ENCODE measurements at regions not wholly inside any gene's neighbourhood (a gene's known extent, or its start where the extent isn't known, plus 50 kb on each side); places are given as distances from the start of the nearest gene placed in this dataset.

DNA sequence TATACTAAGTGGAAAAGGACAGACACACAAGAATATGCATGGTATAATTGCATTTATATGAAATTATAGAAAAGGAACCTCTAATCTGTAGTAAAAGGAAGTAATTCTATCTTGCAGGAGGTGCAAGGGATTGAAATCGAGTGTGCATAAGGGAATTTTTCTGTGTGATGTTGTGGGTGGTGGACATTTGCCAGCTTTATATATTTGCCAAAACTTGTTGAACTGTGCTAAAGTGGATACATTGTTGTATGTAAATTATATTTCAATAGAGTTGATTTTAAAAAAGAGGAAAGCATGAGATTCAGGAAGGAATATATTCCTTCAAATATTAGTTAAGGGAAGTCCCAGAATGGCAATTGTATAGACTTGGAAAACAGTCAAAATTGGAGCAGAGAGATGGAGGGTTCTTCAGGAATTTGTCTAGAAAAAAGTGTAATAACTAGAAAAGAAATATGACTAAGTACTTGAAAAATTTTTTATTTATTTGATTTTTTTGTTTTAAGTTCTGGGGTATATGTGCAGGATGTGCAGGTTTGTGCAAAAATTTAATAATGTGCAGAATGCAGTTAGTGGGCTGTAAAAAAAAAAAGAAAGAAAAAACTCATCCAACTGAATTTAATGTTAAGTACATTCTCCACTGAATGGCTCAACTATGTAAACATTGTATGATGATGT, 96.1 kb downstream of the ARL4A start:
- DNase-seq (ENCODE audit: low spot score): no peak

DNA sequence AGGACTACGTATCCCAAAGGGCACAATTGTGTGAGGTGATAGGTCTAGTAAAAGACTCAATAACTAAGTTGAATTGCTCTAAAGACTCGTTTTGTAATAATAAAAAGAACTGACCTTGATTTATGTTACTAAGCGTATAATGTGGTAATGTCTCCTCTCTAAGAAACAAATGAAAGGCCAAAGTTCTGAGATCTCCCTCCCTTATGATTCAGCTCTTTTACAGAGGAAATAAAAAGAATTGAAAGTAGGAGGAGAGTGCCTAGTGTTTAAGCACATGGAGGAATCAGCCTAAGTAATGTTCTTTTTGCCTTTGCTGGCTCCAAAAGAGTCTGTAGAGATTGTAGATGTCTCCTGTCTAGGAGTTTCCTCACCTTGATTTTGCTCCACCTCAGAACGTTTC, 98.0 kb downstream of the ARL4A start:
- DNase-seq (ENCODE audit: low spot score): no peak

DNA sequence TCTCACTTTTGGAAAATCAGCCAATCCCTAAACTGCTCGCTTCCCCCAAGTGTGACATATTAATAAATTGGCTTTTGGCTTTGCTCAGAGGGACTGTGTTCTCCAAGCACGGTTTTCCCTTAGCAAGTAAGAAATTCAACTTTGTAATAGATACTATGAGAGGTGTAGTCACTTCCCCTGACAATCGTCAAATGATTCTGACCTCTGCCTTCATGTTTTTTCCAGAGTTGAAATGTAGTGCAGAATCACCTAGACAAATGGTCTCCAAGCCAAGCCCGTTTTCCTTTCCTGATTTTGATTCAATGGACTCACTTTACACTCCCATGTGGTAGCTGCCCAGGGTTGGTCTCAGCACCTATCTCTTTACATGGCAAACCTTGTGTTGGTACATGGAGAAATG, 99.1 kb downstream of the ARL4A start:
- DNase-seq (ENCODE audit: low spot score): no peak

DNA sequence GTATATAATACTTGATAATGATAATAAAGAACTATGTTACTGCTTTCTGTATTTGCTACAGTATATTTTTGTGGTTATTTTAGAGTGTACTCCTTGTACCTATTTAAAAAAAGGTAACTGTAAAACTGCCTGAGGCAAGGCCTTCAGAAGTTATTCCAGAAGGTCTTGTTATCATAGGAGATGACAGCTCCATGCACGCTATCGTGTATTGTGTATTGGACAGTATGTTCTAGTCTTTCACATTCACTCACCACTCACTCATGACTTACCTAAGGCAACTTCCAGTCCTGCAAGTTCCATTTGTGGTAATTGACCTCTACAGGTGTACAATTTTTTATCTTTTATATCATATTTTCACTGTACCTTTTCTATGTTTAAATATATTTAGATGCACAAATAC, 100.7 kb downstream of the ARL4A start:
- DNase-seq (ENCODE audit: low spot score): no peak

DNA sequence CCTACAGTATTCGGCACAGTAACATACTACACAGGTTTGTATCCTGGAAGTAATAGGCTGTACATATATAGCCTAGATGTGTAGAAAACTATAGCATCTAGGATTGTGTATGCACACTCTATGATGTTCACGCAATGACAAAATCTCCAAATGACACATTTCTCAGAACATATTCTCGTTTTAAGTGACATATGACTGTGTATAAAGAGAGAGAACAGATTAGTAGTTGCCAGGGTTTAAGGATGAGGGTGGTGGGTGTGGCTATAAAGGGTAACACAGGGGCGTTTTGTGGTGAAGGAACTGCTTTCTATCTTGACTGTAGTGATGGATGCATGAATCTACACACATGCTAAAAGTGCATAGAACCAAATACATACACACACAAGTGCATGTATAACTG, 101.2 kb downstream of the ARL4A start:
- DNase-seq (ENCODE audit: low spot score): no peak

DNA sequence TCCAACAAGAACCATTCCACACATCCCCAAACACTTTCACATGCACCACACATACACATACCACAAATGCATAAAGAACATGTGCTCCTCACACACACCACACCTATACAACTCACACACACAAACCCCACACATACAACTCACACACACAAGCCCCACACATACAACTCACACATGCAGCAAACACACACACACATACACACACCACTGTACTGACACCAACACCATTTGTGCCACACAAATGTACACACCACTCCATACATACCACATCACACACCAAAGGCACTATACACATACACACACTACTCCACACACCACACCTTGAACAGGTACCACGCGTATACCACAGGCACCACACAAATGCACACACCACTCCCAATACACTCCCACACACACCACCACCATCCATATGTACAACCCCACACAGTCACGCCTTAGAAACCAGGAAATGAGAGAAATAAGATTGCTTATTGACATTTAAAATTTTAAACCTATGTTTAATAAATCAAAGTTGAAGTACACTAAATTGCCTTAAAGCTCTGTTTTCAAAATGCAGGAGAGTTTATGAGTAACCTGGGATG, 107.4 kb downstream of the ARL4A start:
- DNase-seq (ENCODE audit: low spot score): no peak

DNA sequence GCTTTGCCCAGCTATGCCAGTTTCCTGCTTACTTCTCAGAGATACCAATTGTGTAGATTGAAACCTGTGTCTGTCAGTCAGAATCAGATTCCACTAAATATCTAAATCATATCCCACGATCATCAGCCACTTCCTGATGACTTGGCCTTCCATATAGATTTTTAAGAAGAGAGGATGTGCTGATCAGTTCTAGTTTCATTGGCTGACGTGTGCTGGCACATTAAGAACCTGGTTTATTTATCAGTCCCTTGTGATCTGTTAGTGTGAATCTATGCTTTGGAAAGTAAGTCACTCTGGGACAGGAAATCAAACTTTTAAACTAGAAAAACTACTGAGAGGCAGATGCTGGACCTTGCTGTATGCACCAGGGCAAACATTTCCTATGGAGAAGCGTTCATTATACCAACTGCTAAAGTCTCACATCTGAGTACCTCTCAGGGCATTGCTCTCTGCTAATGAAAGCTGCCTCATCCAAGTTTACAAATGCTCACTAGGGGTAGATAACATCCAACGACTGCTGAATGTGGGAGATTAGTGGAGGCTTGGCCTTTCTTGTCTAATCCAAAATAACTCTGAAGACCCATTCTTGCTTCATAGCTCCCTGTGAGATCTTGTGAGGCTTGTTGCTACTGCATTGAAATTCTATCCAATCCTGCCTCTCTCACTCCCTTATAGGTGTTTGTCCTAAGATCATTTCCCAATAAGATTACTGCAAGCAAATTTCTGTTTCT, 109.1 kb downstream of the ARL4A start:
- DNase-seq (ENCODE audit: low spot score): no peak

DNA sequence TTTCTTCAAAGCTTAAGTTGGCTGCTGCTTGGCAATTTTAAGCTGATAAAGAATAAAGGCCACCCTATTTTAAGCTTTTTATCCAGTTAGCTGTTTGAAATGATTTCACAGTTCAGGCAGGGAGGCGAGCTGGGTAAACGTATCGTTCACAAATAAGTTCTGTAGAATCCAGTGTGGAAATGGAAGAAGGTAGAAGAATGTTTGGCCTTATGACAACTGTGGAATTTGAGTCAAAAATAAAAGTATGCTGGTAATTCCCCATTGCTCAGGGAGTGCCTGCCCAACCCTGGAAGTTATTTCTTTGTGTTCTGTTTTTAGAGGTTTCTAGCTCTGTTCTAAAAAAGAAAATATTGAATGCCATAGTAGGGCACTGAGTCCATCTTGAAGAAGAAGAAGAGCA, 113.1 kb downstream of the ARL4A start:
- DNase-seq (ENCODE audit: low spot score): no peak

DNA sequence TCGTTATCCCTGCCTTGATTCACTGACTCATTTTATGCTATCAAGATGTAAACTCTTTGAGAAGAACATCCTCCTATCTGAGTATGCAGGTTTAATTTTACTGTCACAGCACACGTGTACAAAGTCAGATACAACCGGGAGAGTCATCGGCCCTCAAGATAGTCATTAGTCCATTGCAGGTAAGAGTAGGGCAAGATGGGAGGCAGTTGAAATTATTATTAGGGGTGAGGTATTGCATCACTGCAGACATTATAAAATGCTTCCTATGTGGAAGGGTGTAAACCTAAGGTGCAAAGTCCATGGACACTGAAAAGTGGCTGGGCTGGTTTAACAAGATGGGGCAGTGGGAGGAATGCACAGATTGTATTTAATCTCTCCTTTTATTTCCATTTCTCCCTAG, 113.7 kb downstream of the ARL4A start:
- DNase-seq (ENCODE audit: low spot score): no peak

DNA sequence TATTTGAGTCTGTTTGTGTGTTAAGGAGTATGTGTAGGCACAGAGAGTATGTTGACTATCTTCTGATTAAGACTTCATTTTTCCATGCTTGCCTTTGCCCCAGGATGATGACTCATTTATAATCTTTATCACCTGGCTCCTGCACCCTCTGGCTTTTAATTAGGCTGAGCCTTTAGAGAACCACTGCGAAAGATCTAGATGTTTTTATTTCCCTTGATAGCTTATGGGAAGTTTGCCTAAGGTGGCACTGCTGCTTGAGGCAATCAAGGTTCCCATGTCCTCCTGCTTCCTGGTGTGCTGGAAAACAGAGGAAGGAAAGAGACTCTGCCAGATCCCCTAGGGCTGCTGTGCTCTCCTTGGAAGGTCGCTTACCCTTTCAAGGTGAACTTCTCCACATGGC, 114.6 kb downstream of the ARL4A start:
- DNase-seq (ENCODE audit: low spot score): no peak

DNA sequence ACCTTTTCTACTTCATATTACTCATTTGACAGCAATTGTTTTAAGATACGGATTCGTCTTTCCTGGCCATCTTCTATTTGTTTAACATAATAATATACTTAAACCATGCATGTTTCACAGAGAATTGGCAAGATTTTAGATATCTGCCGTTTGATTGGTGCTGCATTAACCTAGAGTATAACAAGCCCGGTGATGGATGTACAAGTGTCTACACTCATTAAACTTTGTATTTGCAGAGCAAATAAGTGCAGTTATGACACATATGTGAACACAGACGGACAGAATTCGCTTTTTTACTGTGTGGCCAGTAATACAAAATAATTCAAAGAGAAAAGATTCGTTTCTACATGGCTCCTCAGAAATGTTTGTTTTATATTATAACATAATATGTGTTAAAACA, 116.1 kb downstream of the ARL4A start:
- no peak for DNase-seq (ENCODE audit: low spot score)

DNA sequence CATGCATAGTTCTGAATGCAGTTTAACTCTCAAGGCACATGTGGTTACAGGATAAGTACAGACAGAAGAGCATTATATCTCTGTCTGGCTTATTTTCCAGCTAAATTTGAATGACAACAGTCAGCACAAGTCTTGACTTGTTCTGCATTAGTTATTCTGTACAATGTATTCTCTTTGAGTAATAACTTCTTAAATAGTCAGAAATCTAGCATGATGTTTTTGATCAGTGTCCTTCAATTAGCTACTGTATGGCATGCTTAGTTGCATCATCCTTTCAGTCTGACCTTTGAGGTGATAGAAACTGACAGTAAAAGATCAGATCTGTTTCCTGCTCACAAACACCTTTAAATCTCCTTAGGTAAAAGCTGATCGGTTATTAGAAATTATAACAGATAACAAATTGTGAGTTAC, 118.1 kb downstream of the ARL4A start:
- DNase-seq (ENCODE audit: low spot score): no peak

DNA sequence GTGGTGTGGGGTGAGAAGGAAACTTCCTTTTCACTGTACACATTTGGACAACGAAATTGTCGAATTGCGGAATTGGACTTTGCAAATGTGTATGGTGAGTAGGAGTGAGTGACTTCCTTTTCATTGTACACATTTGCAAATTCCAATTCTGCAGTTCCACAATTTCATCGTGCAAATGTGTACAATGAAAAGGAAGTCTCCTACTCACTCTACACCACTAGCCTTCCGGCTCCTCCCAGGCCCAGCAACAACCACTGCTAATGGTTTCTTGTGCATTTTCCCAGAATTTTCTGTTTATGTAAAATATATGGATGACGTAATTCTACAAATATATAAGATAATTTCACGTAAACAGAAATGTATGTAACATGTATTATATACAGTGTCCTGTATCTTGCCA, 118.5 kb downstream of the ARL4A start:
- DNase-seq (ENCODE audit: low spot score): no peak

DNA sequence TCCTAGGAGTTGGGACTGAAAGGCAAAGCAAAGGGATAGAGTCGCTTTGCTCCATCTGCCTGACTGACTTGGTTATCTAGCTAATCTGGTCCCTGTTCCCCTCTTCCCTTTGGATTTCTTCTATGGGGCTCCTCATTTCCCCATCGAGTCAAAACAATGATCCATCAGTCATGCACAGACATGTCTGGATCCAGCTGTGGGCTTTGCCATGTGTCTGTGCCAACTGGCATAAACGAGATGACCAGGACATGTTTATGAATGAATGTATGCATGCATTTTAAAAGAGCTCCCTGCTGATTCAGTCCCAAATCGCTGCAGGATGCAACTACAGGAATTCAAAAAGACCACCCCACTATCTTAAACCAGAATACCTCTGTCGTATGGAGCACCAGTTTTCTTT, 122.0 kb downstream of the ARL4A start:
- DNase-seq (ENCODE audit: low spot score): no peak

DNA sequence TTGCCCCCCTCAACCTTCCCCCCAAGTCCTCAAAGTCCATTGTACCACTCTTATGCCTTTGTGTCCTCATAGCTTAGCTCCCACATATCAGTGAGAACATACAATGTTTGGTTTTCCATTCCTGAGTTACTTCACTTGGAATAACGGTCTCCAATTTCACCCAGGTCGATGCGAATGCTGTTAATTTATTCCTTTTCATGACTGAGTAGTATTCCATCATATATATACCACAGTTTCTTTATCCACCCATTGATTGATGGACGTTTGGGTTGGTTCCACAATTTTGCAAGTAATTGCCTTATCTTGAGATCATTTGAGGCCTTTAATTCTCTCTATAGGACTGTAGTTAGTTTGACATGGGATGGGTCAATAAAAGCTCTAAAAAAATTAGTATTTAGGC, 124.7 kb downstream of the ARL4A start:
- no peak for DNase-seq (ENCODE audit: low spot score)

DNA sequence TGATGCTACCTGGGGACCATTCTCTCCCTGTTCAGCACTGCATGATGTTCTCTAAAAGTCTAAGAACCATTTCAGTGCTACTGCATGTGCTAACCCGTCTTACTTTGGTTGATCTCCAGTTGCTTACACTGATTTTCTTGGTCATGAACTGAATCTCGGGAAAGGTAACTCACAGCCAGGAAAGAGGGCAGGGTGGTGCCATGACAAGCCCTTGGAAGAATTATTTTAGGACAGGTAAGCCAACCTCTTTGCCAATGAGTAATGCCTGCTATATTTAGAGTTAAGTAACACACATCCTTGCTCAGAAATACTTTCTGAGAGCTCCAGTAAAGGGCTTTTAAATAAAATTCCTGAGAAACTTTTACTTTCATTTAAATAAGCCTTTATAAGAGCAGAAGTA, 126.7 kb downstream of the ARL4A start:
- DNase-seq (ENCODE audit: low spot score): no peak

DNA sequence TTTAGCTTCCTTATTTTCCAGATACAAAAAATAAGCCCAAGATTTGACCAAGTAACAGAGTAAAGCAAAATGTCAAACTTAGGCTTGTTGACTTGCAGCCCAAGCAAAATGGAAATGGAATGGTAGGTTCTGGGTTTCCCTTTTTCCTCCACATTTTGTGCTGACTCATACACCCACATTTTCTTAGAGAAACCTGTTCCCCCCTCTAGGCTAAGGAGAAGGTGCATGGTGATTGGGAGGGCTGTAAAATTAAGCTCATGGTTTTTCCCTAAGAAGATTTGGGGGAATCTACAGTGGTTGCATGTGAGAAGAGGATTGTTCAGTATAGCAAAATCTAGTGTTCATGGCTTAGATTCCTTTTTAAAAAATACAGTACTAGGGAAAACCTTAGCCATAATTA, 127.4 kb downstream of the ARL4A start:
- DNase-seq (ENCODE audit: low spot score): no peak

DNA sequence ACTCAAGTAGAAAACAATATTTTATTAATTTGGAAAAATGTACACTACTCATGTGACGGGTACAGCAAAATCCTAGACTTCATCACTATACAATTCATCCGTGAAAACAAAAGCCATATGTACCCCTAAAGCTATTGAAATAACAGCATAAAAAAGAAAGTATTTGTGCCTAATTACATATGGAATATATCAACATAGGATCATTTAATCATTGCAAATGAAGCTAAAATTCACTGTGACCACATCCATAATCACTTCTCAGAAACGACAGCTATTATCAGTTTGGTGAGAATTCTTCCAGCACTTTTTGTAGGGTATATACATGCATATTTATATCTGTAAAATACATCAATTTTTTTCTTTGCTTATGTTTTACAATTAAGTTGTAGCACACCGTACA, 128.0 kb downstream of the ARL4A start:
- no peak for DNase-seq (ENCODE audit: low spot score)

DNA sequence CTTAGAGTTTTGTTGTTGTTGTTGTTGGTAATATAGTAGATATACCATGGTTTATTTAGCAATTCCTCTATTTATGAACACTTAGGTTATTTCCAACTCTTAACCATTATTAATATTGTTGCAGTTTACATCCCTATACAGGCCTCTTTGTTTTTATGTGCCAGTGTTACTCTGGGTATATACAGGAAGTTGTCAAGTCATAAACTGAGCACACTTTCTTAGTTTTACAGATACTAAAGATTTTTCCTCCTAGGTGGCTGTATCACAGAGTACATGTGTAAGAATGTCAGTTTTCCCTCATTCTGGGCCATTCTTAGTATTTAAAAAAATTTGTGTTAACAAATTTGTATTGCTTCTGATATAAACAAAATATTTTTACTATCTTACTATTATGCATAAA, 128.4 kb downstream of the ARL4A start:
- no peak for DNase-seq (ENCODE audit: low spot score)

DNA sequence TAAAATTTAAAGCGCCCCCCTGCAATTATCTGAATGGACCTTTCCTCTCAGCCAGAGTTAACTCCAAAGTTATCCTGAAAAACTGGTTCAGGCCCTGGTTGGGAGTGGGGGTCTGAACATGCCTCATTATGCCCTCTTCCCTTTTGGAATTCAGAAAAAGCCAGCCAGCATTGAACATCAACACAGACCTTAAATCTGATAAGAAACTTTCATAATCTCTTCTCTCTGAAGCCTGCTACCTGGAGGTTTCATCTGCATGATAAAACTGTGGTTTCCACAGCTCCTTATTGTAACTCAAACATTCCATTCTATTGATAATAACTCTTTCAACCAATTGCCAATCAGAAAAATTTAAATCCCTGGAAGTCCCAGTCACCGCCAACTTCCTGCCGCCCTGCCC, 133.3 kb downstream of the ARL4A start:
- DNase-seq (ENCODE audit: low spot score): no peak

DNA sequence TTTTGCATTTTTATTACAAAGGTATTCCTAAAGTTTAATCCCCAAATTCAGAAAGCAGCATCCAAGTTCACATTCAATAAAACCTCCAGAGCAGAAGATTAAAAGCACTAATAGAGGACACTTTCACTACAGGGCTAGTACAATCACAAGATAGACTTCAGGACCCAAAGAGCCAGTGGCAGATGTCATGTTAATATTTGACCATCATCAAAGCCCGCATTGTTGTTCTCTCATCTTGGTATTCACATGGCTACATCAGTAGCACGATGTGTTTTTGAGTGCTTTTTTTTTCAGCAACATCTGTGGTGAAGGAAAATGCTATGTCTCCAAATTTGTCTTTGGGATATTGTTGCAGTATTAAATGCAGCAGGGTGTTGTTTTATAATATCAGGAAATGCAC, 134.3 kb downstream of the ARL4A start:
- DNase-seq (ENCODE audit: low spot score): no peak

DNA sequence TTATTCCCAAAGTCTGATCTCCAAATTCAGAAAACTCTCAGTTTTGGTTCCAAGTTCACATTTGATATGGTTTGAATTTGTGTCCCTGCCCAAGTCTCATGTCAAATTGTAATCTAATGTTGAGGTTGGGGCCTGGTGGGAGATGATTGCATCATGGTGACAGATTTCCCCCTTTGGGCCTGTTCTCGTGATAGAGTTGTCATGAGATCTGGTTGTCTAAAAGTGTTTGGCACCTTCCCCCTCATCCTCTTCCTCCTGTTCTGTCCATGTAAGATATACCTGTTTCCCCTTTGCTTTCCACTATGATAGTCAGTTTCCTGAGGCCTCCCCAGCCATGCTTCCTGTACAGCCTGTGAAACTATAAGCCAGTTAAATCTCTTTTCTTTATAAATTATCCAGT, 138.6 kb downstream of the ARL4A start:
- DNase-seq (ENCODE audit: low spot score): no peak

DNA sequence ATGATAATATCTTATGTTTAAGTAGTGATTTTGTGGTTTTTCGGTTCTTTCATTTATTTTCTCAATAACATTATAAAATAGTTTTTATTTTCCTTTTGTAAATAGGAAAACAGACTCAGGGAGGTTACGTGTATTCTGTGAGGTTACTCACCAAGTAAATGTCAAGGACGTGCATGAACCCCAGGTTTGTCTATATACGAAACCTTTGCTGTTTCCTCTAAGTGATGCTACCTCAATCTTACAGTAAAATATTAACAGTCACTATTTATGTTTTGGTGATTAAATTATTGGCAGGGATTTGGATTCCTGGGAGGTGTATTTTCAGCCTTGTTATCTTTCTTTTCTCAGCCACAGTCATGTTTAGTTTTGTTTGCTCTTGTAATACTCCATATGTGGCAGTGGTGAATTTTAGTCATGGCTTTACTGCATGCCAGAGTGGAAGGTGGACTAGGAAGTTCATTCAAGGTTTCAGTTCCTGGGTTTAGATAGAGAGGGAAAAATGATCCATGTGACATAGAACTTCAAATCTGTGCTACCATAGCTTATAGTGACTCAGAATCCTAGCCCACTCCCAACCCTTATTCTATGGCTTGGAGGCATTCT, 139.9 kb downstream of the ARL4A start:
- DNase-seq (ENCODE audit: low spot score): no peak

Data from SK-N-DZ (cell line).